ENCODE measurements at regions not wholly inside any gene's neighbourhood (a gene's known extent, or its start where the extent isn't known, plus 50 kb on each side); places are given as distances from the start of the nearest gene placed in this dataset.

DNA sequence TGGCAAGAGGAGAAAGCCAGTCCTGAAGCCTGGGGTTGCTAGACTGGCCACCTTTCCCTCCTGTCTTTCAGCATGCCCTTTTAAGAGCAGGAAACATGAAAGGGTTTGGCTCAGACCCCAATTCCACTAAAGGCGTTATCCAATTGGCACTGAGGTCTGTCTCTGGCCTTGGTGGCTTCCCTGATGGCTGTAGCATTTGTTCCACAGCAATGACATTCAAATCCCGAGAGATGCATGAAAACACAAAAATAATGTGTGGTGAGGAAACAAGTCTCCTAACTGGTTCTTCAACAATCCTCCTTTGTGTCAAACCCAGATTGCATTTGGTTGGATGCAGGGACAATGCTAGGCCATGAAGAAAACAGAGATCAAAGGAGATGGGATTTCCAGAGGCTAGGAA, 56.5 kb upstream of the ADTRP start:
- H3K4me1 ChIP-seq (ENCODE audit: low read depth), result no peaks in the 10 kb centered on the region
- H3K9me3 ChIP-seq, result no peaks in the 10 kb centered on the region
- no peak for ATAC-seq
- no peaks in the 10 kb centered on the region for H3K36me3 ChIP-seq (ENCODE audit: low read depth)
- no peak for DNase-seq
- TF ChIP-seq, protein P1, sequence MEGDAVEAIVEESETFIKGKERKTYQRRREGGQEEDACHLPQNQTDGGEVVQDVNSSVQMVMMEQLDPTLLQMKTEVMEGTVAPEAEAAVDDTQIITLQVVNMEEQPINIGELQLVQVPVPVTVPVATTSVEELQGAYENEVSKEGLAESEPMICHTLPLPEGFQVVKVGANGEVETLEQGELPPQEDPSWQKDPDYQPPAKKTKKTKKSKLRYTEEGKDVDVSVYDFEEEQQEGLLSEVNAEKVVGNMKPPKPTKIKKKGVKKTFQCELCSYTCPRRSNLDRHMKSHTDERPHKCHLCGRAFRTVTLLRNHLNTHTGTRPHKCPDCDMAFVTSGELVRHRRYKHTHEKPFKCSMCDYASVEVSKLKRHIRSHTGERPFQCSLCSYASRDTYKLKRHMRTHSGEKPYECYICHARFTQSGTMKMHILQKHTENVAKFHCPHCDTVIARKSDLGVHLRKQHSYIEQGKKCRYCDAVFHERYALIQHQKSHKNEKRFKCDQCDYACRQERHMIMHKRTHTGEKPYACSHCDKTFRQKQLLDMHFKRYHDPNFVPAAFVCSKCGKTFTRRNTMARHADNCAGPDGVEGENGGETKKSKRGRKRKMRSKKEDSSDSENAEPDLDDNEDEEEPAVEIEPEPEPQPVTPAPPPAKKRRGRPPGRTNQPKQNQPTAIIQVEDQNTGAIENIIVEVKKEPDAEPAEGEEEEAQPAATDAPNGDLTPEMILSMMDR (IDR thresholded peaks at IDR 0.05), result no peak
- no peak overlapping the region for H3K4me3 ChIP-seq
- intact Hi-C loops (cut with DNase I, micrococcal nuclease), result no loop called here

DNA sequence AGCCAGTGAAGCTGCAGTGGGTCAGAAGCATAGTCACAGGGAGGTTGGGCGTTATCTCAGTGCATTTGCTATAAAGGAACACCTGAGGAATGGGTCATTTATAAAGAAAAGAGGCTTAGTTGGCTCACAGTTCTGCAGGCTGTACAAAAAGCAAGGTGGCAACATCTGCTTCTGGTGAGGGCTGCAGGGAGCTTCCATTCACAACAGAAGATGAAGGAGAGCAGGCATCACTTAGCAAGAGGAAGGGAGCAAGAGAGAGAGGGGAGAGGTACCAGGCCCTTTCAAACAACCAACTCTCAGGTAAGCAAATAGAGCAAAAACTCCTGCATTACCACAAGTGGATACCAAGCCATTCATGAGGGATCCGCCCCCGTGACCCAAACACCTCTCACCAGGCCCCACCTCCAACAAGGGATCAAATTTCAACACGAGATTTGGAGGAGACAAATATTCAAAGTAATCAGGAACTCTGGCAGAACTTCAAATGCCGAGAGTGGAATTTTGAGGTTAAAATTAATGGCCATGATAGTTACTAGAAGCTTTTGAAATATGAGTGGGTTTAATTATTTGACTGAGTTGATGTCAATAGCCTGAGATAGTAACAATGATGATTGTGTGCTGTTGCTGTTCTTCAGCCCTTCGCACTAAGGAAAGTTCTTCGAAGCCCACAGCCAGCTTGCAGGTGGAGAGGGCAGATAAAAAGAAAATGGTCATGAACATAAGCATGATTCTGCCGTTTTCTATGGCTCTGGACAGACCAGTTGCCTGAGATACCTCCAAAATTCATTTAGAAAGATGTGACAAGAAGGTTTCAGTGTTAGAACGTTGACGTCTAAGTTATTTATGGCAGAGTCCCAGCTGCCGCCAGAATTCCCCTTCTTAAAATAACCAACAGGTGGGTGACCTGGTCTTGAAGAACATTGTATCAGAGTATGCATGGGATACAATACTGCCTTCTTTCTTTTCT, 55.3 kb upstream of the ADTRP start:
- TF ChIP-seq, protein P1 (IDR thresholded peaks at IDR 0.05), result no peak
- DNase-seq (no peak), ATAC-seq (peak; percentile 13)
- Histone ChIP-seq H3K4me1 (ENCODE audit: low read depth) (no peaks in the 10 kb centered on the region), H3K9me3 (no peaks in the 10 kb centered on the region), H3K36me3 (ENCODE audit: low read depth) (no peaks in the 10 kb centered on the region), H3K4me3 (no peak overlapping the region)
- intact Hi-C loops (cut with DNase I, micrococcal nuclease), result no loop called here

DNA sequence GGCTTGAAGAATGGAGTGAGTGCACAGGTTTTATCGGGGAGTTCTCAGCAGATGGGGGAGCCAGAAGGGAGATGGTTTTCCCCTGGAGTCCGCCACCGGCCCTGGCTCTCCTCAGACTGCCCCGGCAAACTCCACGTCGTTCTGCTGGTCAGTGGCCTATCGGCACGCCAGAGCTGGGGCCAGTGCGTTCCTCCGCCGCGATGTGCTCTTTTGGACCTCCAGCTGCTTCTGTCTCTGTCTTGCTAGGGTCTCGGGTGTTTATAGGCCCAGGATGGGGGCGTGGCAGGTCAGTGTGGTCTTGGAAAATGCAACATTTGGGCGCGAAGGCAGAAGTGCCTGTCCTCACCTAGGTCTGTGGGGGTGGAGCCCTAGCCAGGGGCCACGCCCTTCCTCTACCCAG, 53.0 kb upstream of the ADTRP start:
- H3K4me1 ChIP-seq (ENCODE audit: low read depth), result no peaks in the 10 kb centered on the region
- no peak for ATAC-seq
- TF ChIP-seq, protein P1 (IDR thresholded peaks at IDR 0.05), result no peak
- DNase-seq, result no peak
- no peaks in the 10 kb centered on the region for H3K9me3 ChIP-seq
- H3K36me3 ChIP-seq (ENCODE audit: low read depth), result no peaks in the 10 kb centered on the region
- intact Hi-C loops (cut with DNase I, micrococcal nuclease), result no loop called here
- H3K4me3 ChIP-seq, result no peak overlapping the region

DNA sequence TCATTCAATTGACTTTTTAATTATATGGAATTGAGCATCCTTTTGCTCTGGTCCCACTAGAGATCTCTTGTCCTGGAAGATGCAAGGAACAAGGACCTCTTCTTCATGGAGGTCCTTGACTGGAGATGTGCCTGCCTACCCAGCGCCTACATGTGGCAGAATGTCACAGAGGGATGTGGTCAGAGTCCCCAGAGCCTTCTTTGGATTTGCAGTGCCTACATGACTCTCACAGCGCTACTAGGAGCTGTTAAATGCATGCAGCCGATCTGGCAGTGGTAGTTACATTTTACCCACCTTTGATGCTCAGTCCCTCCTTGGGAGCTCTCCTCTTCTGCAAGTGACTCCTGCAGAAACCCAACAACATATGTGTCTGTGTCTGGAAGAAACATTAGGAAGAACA, 51.9 kb upstream of the ADTRP start:
- DNase-seq (no peak), ATAC-seq (no peak)
- no peak overlapping the region for H3K4me3 ChIP-seq
- H3K4me1 ChIP-seq (ENCODE audit: low read depth), result no peaks in the 10 kb centered on the region
- H3K9me3 ChIP-seq, result no peaks in the 10 kb centered on the region
- intact Hi-C loops (cut with DNase I, micrococcal nuclease), result no loop called here
- H3K36me3 ChIP-seq (ENCODE audit: low read depth), result no peaks in the 10 kb centered on the region
- TF ChIP-seq, protein P1 (IDR thresholded peaks at IDR 0.05), result no peak

DNA sequence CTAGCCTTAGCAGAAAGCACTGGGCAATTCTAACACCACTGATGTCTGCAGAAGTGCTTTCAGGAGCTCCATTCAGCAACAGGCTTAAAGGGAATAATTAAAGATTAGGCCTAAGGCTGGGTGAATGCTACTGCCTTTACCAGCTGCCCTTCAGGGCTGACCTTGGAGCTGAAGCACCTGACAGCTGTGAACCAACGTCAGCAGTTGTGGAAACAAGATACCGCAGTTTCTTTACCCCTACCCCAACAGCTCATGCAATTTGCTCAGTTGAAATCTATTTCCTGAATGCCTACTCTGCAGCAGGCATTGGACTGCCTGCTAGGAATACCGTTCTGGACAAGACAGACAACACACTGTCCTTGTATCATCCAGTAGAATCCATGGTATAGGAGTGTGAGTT, 51.5 kb upstream of the ADTRP start:
- ATAC-seq (no peak), DNase-seq (no peak)

More for the DNA sequence above, 51.5 kb upstream of the ADTRP start:
- Histone ChIP-seq H3K4me3 (no peak overlapping the region), H3K36me3 (ENCODE audit: low read depth) (no peaks in the 10 kb centered on the region), H3K4me1 (ENCODE audit: low read depth) (no peaks in the 10 kb centered on the region), H3K9me3 (no peaks in the 10 kb centered on the region)
- intact Hi-C loops (cut with DNase I, micrococcal nuclease), result no loop called here
- TF ChIP-seq, protein P1 (IDR thresholded peaks at IDR 0.05), result no peak
